ENCODE measurements at regions not wholly inside any gene's neighbourhood (a gene's known extent, or its start where the extent isn't known, plus 50 kb on each side); places are given as distances from the start of the nearest gene placed in this dataset.

GRCh38 chr14:101183376-101184103 is 280.0 kb upstream of the RTL1 start:
- Histone ChIP-seq H3K4me3 (no peak overlapping the region), H3K4me1 (no peaks in the 10 kb centered on the region), H3K27me3 (ENCODE audit: low read depth) (peaks cover 87% of the 10 kb centered on the region), H3K27ac (replicated peaks) (no peak overlapping the region), H3K9me3 (replicated peaks) (peaks cover 26% of the 10 kb centered on the region), H3K36me3 (no peaks in the 10 kb centered on the region)
- TF ChIP-seq, protein P1, sequence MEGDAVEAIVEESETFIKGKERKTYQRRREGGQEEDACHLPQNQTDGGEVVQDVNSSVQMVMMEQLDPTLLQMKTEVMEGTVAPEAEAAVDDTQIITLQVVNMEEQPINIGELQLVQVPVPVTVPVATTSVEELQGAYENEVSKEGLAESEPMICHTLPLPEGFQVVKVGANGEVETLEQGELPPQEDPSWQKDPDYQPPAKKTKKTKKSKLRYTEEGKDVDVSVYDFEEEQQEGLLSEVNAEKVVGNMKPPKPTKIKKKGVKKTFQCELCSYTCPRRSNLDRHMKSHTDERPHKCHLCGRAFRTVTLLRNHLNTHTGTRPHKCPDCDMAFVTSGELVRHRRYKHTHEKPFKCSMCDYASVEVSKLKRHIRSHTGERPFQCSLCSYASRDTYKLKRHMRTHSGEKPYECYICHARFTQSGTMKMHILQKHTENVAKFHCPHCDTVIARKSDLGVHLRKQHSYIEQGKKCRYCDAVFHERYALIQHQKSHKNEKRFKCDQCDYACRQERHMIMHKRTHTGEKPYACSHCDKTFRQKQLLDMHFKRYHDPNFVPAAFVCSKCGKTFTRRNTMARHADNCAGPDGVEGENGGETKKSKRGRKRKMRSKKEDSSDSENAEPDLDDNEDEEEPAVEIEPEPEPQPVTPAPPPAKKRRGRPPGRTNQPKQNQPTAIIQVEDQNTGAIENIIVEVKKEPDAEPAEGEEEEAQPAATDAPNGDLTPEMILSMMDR (IDR thresholded peaks at IDR 0.05; ENCODE audit: borderline replicate concordance), result peak; percentile 26
- intact Hi-C loops (cut with micrococcal nuclease), result no loop called here
- no peak for DNase-seq

GRCh38 chr14:101184104-101184455 is 280.6 kb upstream of the RTL1 start:
- H3K4me1 ChIP-seq, result no peaks in the 10 kb centered on the region
- peaks cover 26% of the 10 kb centered on the region for H3K9me3 ChIP-seq (replicated peaks)
- TF ChIP-seq, protein P1 (IDR thresholded peaks at IDR 0.05; ENCODE audit: borderline replicate concordance), result no peak
- no peak for DNase-seq
- peaks cover 85% of the 10 kb centered on the region for H3K27me3 ChIP-seq (ENCODE audit: low read depth)
- no peaks in the 10 kb centered on the region for H3K36me3 ChIP-seq
- no peak overlapping the region for H3K27ac ChIP-seq (replicated peaks)
- intact Hi-C loops (cut with micrococcal nuclease), result no loop called here
- H3K4me3 ChIP-seq, result no peak overlapping the region

DNA sequence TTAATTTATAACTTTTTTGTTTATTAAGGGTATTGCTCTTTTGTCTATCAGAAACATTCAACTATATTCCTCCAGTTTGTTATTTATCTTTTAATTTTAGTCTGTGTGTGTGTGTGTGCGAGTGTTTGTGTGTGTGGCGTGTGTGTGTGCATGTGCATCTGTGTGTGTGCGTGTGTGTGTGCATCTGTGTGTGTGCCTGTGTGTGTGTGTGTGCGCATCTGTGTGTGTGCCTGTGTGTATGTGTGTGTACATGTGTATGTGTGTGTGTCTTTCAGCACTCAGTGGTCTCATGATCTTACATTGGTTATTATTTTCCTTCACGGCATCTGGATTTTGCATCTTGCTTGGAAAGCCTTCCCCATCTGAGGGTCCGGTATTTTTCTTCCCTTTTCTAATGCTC is 281.1 kb upstream of the RTL1 start:
- Histone ChIP-seq H3K4me3 (no peak overlapping the region), H3K4me1 (no peaks in the 10 kb centered on the region), H3K9me3 (replicated peaks) (peaks cover 24% of the 10 kb centered on the region), H3K27me3 (ENCODE audit: low read depth) (peaks cover 80% of the 10 kb centered on the region), H3K27ac (replicated peaks) (no peak overlapping the region), H3K36me3 (no peaks in the 10 kb centered on the region)
- DNase-seq, result no peak
- intact Hi-C loops (cut with micrococcal nuclease), result no loop called here
- TF ChIP-seq, protein P1 (IDR thresholded peaks at IDR 0.05; ENCODE audit: borderline replicate concordance), result no peak

GRCh38 chr14:101185073-101185835 is 281.7 kb upstream of the RTL1 start:
- Histone ChIP-seq H3K9me3 (replicated peaks) (peaks cover 17% of the 10 kb centered on the region), H3K36me3 (no peaks in the 10 kb centered on the region), H3K4me3 (no peak overlapping the region), H3K4me1 (no peaks in the 10 kb centered on the region), H3K27me3 (ENCODE audit: low read depth) (peaks cover 73% of the 10 kb centered on the region), H3K27ac (replicated peaks) (no peak overlapping the region)
- TF ChIP-seq, protein P1 (IDR thresholded peaks at IDR 0.05; ENCODE audit: borderline replicate concordance), result no peak
- no peak for DNase-seq
- intact Hi-C loops (cut with micrococcal nuclease), result no loop called here

GRCh38 chr14:101185946-101186345 is 282.4 kb upstream of the RTL1 start:
- no peak for DNase-seq
- peaks cover 69% of the 10 kb centered on the region for H3K27me3 ChIP-seq (ENCODE audit: low read depth)
- intact Hi-C loops (cut with micrococcal nuclease), result no loop called here

More at GRCh38 chr14:101185946-101186345, 282.4 kb upstream of the RTL1 start:
- Histone ChIP-seq H3K36me3 (no peaks in the 10 kb centered on the region), H3K27ac (replicated peaks) (no peak overlapping the region), H3K4me3 (no peak overlapping the region), H3K9me3 (replicated peaks) (peaks cover 11% of the 10 kb centered on the region), H3K4me1 (no peaks in the 10 kb centered on the region)
- TF ChIP-seq, protein P1 (IDR thresholded peaks at IDR 0.05; ENCODE audit: borderline replicate concordance), result no peak
